Esophagus squamous epithelium (tissue), 5 donors: ENCODE measurements at regions not wholly inside any gene's neighbourhood (a gene's known extent, or its start where the extent isn't known, plus 50 kb on each side); places are given as distances from the start of the nearest gene placed in this dataset.
"Not testable (repeated sequence)": the region's sequence is repeated elsewhere in the genome, so short reads cannot be mapped to it uniquely, and the experiment has no call there.

Experiments used
- DNase-seq: peaks from one replicate; lab custom pipeline; 2025; lab: John Stamatoyannopoulos, UW
- H3K27ac ChIP-seq, 4 donors: fragments of 200-600 bp; sonication (generic); one replicate each; pipeline ENCODE4 v1.5.1; 2016 to 2019; ENCODE audit warnings: mild to moderate bottlenecking in 1 of 4
- H3K27me3 ChIP-seq, 4 donors: fragments of 200-600 bp; sonication (generic); 1 replicate in 3 of 4; 2 replicates in 1 of 4; pipeline versions ENCODE4 v1.5.1 to v1.6.0; 2017 to 2021; ENCODE audit warnings: antibody characterized with exemption in 1 of 4
- H3K36me3 ChIP-seq, 3 donors: fragments of 200-600 bp; sonication (generic); one replicate each; pipeline ENCODE4 v1.5.1; 2016 to 2019
- H3K4me1 ChIP-seq, 3 donors: fragments of 200-600 bp; sonication (generic); one replicate each; pipeline ENCODE4 v1.5.1; 2017 to 2019
- H3K4me3 ChIP-seq, 4 donors: fragments of 200-600 bp; sonication (generic); 1 replicate in 3 of 4; 2 replicates in 1 of 4; pipeline ENCODE4 v1.5.1; 2016 to 2019; ENCODE audit warnings: mild to moderate bottlenecking in 2 of 4, moderate library complexity in 1 of 4
- H3K9me3 ChIP-seq, 3 donors: fragments of 200-600 bp; sonication (generic); one replicate each; pipeline ENCODE4 v1.5.1; 2016 to 2019
- POLR2A ChIP-seq, 4 donors: fragments of 450-650 bp; IDR thresholded peaks; one replicate each; pipeline ENCODE4 v1.6.1; 2017; ENCODE audit warnings: antibody characterized with exemption in 4 of 4, mild to moderate bottlenecking in 4 of 4, moderate library complexity in 3 of 4
- WGBS, 2 donors: methylation state at CpG; one replicate each; pipeline ENCODE4 v1.1.5; 2018; 5-methylcytosine and 5-hydroxymethylcytosine counted together
- intact Hi-C: fragments of 100-400 bp; cut with DNase I; formaldehyde crosslinking; loops from one replicate; pipeline ENCODE4 v1.15.0; 2022
- TF ChIP-seq, protein P1 (sequence below), 6 experiments: fragments of 450-650 bp in 4 of 6; fragments of 200-600 bp in 2 of 6; sonication (generic) in 2 of 6; IDR thresholded peaks; one replicate each; pipeline ENCODE4 v1.5.1; 2016 to 2019; ENCODE audit warnings: antibody characterized with exemption in 6 of 6, mild to moderate bottlenecking in 4 of 6, moderate library complexity in 4 of 6
- donor health status: DM: yes; HTN: yes; CAD: no.

DNA sequence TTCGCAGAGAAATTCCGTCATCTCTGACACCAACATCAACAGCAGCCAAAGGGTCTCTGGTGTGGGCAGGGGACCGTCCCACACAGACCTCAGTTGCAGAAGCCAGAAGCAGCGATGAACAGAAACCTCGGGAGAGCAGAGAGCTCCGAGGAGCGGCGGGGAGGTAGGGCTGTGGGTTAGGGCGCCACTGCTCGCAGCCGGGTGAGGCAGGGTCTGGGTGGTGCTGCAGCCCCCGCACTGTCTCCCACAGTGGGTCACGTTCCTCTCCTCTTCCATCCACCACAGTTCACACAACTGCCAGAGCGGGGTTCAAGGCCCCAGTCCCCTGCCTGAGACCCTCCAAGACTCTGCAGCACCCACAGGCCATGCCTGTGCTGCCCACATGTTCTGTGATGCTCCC is 99.9 kb downstream of the OLFM1 start:
- Histone ChIP-seq H3K27ac (no peak overlapping the region), H3K4me3 (no peak overlapping the region), H3K36me3 (no peaks in the 10 kb centered on the region), H3K27me3 (peaks cover 0 to 88% (median 0%) of the 10 kb centered on the region in 4 donors), H3K9me3 (no peaks in the 10 kb centered on the region), H3K4me1 (peaks cover 0 to 19% (median 0%) of the 10 kb centered on the region in 3 donors)
- 68 to 73% methylated on average over 6 to 11 of the region's 14 CpGs for WGBS, 2 donors
- TF ChIP-seq POLR2A (IDR thresholded peaks at IDR 0.05), result no peak
- TF ChIP-seq, protein P1, sequence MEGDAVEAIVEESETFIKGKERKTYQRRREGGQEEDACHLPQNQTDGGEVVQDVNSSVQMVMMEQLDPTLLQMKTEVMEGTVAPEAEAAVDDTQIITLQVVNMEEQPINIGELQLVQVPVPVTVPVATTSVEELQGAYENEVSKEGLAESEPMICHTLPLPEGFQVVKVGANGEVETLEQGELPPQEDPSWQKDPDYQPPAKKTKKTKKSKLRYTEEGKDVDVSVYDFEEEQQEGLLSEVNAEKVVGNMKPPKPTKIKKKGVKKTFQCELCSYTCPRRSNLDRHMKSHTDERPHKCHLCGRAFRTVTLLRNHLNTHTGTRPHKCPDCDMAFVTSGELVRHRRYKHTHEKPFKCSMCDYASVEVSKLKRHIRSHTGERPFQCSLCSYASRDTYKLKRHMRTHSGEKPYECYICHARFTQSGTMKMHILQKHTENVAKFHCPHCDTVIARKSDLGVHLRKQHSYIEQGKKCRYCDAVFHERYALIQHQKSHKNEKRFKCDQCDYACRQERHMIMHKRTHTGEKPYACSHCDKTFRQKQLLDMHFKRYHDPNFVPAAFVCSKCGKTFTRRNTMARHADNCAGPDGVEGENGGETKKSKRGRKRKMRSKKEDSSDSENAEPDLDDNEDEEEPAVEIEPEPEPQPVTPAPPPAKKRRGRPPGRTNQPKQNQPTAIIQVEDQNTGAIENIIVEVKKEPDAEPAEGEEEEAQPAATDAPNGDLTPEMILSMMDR (IDR thresholded peaks at IDR 0.05), result no peak
- no peak for DNase-seq
- intact Hi-C loops, result no loop called here

DNA sequence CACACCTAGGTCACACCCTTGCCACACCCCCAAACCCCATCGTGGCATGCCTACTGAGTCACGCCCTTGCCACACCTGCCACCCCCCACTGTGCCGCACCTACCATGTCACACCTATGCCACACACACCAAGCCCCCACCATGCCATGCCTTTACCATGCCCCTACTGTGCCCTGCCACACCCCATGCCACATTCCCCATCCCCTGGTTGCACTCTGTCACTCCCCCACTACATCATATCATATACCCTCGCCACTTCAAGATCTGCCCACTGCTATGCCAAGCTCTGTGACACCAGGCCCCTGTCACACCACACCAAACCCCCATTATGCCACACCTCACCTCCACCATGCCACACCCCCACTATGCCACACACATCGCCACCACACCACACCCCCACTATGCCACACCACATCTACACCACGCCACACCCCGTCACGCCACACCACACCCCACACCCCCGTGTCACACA is 101.2 kb downstream of the OLFM1 start:
- H3K27me3 ChIP-seq, result peaks cover 0 to 96% (median 0%) of the 10 kb centered on the region in 4 donors

GRCh38 chr9:135189497-135189896 is 102.0 kb downstream of the OLFM1 start:
- H3K27me3 ChIP-seq, result peaks cover 0 to 96% (median 0%) of the 10 kb centered on the region in 4 donors
- WGBS, 2 donors, result 100% methylated on average over 2 of the region's 5 CpGs

More for the DNA sequence above, 101.2 kb downstream of the OLFM1 start:
- H3K4me3 ChIP-seq, result no peak overlapping the region
- TF ChIP-seq, protein P1 (IDR thresholded peaks at IDR 0.05), result no peak
- TF ChIP-seq POLR2A (IDR thresholded peaks at IDR 0.05), result no peak
- no peak for DNase-seq
- H3K4me1 ChIP-seq, result peaks cover 0 to 18% (median 0%) of the 10 kb centered on the region in 3 donors
- intact Hi-C loops, result no loop called here
- H3K9me3 ChIP-seq, result no peaks in the 10 kb centered on the region
- no peaks in the 10 kb centered on the region for H3K36me3 ChIP-seq
- H3K27ac ChIP-seq, result no peak overlapping the region
- WGBS, 2 donors, result 71 to 80% methylated on average over 9 of the region's 9 CpGs

DNA sequence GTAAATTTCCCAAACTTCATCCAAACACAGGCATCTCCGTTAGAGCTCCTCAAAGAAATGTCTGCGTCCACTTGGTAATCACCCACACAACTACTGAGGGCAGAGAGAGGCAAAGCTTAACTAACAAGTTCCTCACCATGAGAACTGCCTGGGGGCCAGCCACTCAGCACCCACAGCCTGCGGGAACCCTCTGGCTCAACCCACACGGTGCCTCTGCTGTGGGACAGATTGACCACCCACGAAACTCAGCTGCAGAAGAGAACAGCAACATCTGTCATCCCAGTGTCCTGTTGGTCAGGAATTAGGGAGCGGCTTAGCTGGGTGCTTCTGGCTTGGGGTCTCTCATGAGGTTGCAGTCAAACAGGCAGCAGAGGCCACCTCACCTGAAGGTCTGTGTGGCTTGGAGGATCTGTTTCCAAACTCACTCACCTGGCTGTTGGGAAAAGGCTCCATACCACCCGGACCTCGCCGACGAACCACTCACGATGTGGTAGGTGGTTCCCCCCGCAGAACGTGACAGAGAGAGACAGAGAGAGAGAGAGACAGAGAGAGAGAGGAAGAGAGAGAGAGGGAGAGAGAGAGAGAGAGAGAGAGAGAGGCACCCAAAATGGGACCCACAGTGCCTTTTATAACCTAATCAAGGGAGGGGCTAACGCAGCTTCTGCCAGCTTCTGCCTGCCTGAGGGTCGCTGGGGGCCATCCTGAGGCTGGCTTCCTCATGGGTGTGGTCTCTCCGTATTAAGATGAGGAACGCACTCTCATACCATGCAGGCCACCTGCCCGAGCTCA is 103.5 kb downstream of the OLFM1 start:
- no peak overlapping the region for H3K27ac ChIP-seq
- peaks cover 0 to 10% (median 0%) of the 10 kb centered on the region in 3 donors for H3K4me1 ChIP-seq
- no peaks in the 10 kb centered on the region for H3K9me3 ChIP-seq
- TF ChIP-seq, protein P1 (IDR thresholded peaks at IDR 0.05), result no peak
- TF ChIP-seq POLR2A (IDR thresholded peaks at IDR 0.05), result no peak
- peaks cover 0 to 94% (median 1%) of the 10 kb centered on the region in 4 donors for H3K27me3 ChIP-seq
- WGBS, 2 donors, result 69 to 75% methylated on average over 12 to 17 of the region's 18 CpGs
- no peak overlapping the region for H3K4me3 ChIP-seq
- DNase-seq, result no peak
- intact Hi-C loops, result no loop called here
- no peaks in the 10 kb centered on the region for H3K36me3 ChIP-seq

More at GRCh38 chr9:135189497-135189896, 102.0 kb downstream of the OLFM1 start:
- H3K4me1 ChIP-seq, result peaks cover 0 to 14% (median 0%) of the 10 kb centered on the region in 3 donors
- DNase-seq, result no peak
- H3K9me3 ChIP-seq, result no peaks in the 10 kb centered on the region
- no peak overlapping the region for H3K4me3 ChIP-seq
- no peaks in the 10 kb centered on the region for H3K36me3 ChIP-seq
- TF ChIP-seq, protein P1 (IDR thresholded peaks at IDR 0.05), result no peak
- no peak for TF ChIP-seq POLR2A (IDR thresholded peaks at IDR 0.05)
- intact Hi-C loops, result no loop called here
- H3K27ac ChIP-seq, result no peak overlapping the region

GRCh38 chr9:135192686-135193085 is 105.2 kb downstream of the OLFM1 start:
- H3K9me3 ChIP-seq, result no peaks in the 10 kb centered on the region
- TF ChIP-seq, protein P1 (IDR thresholded peaks at IDR 0.05), result no peak
- no peak for TF ChIP-seq POLR2A (IDR thresholded peaks at IDR 0.05)
- H3K4me1 ChIP-seq, result no peaks in the 10 kb centered on the region
- no peak overlapping the region for H3K4me3 ChIP-seq
- 64 to 75% methylated on average over 4 to 8 of the region's 18 CpGs for WGBS, 2 donors
- no peaks in the 10 kb centered on the region for H3K36me3 ChIP-seq
- peaks cover 0 to 89% (median 1%) of the 10 kb centered on the region in 4 donors for H3K27me3 ChIP-seq
- DNase-seq, result no peak
- no peak overlapping the region for H3K27ac ChIP-seq
- intact Hi-C loops, result no loop called here

DNA sequence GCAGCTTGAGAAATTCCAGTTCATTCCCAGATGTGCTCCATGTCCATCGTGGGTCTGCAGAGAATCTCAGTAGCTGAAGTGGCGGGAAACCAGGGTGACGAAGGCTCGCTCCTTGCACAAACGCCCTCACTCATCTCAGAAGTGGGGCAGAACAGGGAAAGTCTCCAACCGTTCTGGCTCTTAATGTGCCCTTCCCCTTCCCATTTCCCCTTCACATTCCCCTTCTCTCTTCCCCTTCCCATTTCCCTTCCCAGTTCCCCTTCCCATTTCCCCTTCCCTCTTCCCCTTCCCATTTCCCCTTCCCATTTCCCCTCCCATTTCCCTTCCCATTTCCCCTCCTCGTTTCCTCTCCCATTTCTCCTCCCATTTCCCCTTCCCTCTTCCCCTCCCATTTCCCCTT is 108.5 kb downstream of the OLFM1 start:
- DNase-seq, H3K4me3 ChIP-seq, H3K36me3 ChIP-seq, H3K4me1 ChIP-seq, H3K9me3 ChIP-seq, intact Hi-C loops, H3K27ac ChIP-seq: not testable (repeated sequence)
- 76 to 80% methylated on average over 7 of the region's 7 CpGs for WGBS, 2 donors
- peaks cover 0 to 90% (median 1%) of the 10 kb centered on the region in 4 donors for H3K27me3 ChIP-seq
